ENCODE measurements at regions not wholly inside any gene's neighbourhood (a gene's known extent, or its start where the extent isn't known, plus 50 kb on each side); places are given as distances from the start of the nearest gene placed in this dataset.

GRCh38 chr3:40985195-40985594 lies 214.1 kb upstream of the CTNNB1 start:
- no peak for TF ChIP-seq CTCF (IDR thresholded peaks at IDR 0.05)
- TF ChIP-seq POLR2A (IDR thresholded peaks at IDR 0.05), result no peak

Measured in thyroid gland (tissue), 4 donors.